ENCODE measurements at regions not wholly inside any gene's neighbourhood (a gene's known extent, or its start where the extent isn't known, plus 50 kb on each side); places are given as distances from the start of the nearest gene placed in this dataset.

- TF ChIP-seq, protein P1, sequence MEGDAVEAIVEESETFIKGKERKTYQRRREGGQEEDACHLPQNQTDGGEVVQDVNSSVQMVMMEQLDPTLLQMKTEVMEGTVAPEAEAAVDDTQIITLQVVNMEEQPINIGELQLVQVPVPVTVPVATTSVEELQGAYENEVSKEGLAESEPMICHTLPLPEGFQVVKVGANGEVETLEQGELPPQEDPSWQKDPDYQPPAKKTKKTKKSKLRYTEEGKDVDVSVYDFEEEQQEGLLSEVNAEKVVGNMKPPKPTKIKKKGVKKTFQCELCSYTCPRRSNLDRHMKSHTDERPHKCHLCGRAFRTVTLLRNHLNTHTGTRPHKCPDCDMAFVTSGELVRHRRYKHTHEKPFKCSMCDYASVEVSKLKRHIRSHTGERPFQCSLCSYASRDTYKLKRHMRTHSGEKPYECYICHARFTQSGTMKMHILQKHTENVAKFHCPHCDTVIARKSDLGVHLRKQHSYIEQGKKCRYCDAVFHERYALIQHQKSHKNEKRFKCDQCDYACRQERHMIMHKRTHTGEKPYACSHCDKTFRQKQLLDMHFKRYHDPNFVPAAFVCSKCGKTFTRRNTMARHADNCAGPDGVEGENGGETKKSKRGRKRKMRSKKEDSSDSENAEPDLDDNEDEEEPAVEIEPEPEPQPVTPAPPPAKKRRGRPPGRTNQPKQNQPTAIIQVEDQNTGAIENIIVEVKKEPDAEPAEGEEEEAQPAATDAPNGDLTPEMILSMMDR (IDR thresholded peaks at IDR 0.05; ENCODE audit: insufficient read depth, low read length), result no peak
- TF ChIP-seq POLR2AphosphoS5 (IDR thresholded peaks at IDR 0.05; ENCODE audit: low read depth) (no peak), GABPA (IDR thresholded peaks at IDR 0.05; ENCODE audit: low read depth) (no peak)
- TF ChIP-seq, protein P2, sequence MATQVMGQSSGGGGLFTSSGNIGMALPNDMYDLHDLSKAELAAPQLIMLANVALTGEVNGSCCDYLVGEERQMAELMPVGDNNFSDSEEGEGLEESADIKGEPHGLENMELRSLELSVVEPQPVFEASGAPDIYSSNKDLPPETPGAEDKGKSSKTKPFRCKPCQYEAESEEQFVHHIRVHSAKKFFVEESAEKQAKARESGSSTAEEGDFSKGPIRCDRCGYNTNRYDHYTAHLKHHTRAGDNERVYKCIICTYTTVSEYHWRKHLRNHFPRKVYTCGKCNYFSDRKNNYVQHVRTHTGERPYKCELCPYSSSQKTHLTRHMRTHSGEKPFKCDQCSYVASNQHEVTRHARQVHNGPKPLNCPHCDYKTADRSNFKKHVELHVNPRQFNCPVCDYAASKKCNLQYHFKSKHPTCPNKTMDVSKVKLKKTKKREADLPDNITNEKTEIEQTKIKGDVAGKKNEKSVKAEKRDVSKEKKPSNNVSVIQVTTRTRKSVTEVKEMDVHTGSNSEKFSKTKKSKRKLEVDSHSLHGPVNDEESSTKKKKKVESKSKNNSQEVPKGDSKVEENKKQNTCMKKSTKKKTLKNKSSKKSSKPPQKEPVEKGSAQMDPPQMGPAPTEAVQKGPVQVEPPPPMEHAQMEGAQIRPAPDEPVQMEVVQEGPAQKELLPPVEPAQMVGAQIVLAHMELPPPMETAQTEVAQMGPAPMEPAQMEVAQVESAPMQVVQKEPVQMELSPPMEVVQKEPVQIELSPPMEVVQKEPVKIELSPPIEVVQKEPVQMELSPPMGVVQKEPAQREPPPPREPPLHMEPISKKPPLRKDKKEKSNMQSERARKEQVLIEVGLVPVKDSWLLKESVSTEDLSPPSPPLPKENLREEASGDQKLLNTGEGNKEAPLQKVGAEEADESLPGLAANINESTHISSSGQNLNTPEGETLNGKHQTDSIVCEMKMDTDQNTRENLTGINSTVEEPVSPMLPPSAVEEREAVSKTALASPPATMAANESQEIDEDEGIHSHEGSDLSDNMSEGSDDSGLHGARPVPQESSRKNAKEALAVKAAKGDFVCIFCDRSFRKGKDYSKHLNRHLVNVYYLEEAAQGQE (IDR thresholded peaks at IDR 0.05; ENCODE audit: insufficient replicate concordance, low read depth), result no peak
These were observed 747.0 kb upstream of the TPTE start for GRCh38 chr21:9774347-9774746.

Data from HL-60 (cell line).